ENCODE measurements at regions not wholly inside any gene's neighbourhood (a gene's known extent, or its start where the extent isn't known, plus 50 kb on each side); places are given as distances from the start of the nearest gene placed in this dataset.

DNA sequence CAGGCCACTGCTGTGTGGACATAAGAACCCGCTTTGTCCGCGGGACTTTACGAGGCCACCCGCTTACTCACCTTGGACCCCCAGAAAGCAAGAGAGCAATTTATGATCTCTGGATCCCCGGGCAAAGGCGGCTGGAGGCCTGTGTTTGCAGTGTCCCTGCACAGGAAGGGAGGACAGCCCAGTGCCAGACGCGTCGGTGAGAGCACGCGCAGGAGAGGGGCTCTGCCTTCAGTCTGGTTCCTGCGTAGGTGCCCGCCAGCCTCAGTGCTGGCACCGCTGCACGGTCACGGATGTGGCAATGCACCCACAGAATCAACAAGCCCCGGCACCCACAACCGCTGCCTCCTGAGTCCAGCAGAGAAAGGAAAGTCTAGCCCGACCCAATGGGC lies 248.4 kb downstream of the C16orf95 start:
- TF ChIP-seq, protein P1, sequence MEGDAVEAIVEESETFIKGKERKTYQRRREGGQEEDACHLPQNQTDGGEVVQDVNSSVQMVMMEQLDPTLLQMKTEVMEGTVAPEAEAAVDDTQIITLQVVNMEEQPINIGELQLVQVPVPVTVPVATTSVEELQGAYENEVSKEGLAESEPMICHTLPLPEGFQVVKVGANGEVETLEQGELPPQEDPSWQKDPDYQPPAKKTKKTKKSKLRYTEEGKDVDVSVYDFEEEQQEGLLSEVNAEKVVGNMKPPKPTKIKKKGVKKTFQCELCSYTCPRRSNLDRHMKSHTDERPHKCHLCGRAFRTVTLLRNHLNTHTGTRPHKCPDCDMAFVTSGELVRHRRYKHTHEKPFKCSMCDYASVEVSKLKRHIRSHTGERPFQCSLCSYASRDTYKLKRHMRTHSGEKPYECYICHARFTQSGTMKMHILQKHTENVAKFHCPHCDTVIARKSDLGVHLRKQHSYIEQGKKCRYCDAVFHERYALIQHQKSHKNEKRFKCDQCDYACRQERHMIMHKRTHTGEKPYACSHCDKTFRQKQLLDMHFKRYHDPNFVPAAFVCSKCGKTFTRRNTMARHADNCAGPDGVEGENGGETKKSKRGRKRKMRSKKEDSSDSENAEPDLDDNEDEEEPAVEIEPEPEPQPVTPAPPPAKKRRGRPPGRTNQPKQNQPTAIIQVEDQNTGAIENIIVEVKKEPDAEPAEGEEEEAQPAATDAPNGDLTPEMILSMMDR (IDR thresholded peaks at IDR 0.05; ENCODE audit: insufficient read depth, missing control alignments): no peak
- no peak for FAIRE-seq
- DNase-seq (ENCODE audit: insufficient read length, low spot score): no peak

DNA sequence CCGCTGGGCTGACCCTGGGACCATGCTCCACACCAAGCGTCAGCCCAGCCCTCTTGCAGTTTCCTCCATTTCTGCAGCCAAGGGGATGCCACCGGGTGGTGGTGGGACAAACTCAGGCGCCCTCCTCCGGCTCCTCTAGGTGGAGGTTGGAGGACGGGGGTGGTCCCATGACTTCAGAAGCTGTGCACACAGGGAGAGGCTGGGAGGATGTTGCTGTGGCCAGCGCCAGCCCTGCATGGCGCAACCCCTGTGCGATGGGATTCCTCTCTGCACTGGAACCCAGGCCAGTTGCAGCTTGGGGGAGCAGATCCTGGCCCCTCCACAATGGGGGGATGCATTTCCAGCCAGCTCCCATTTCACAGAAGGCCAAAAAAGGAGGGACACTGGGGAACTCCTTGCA lies 246.5 kb downstream of the C16orf95 start:
- no peak for FAIRE-seq
- TF ChIP-seq, protein P1 (IDR thresholded peaks at IDR 0.05; ENCODE audit: insufficient read depth, missing control alignments): no peak

DNA sequence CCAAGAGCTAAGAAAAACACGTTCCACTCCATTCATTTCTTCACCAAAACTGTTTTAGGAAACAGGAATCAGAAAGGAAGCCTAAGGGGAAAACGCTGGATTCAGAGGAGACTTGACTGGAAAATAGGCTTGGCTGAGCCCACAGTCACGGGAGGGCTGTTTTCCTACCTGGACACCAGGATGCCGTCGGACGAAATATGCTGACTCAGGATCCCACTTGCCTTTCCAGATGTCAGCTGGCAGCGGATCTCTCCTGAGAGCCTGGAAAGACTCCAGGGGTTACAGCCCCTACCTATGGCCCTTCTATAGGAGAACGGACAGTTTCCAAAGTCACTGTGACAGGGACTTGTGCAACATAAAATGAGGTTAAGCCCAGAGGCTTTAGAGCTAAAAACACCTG lies 245.1 kb downstream of the C16orf95 start:
- no peak for FAIRE-seq
- no peak for DNase-seq (ENCODE audit: insufficient read length, low spot score)
- TF ChIP-seq, protein P1 (IDR thresholded peaks at IDR 0.05; ENCODE audit: insufficient read depth, missing control alignments): no peak

More for the DNA sequence above, 246.5 kb downstream of the C16orf95 start:
- no peak for DNase-seq (ENCODE audit: insufficient read length, low spot score)

DNA sequence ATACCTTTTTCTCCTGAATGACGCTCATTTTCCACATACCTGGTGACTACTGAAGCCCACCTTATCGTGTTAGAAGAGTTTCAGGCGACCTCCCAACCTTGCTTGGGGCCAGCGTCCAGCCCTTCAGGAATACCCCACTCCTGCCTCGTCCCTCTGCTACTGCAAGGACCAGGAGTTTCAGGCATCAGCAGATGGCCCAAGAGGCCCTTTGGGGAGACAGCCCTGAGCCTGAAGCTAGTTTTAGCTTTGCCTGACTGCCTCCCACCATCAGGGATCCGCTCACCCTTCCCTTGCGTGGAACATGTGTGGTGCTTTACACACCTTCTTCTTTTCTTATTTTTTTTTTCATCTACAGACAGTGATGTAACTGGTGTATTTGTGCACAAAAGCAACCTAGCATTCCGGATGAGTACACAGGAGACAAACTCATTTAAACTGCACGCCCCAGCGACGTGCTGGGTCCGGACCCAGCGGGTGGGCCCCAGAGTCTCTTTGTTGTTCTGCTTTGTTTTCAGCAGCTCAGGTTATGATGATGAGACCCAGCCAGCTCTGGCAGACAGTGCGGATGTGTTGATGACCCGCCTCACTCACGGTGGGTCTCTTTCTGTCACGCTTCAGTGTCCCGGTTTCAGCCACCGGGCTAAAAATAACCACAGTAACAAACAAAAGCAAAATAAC lies 242.4 kb downstream of the C16orf95 start:
- no peak for FAIRE-seq

DNA sequence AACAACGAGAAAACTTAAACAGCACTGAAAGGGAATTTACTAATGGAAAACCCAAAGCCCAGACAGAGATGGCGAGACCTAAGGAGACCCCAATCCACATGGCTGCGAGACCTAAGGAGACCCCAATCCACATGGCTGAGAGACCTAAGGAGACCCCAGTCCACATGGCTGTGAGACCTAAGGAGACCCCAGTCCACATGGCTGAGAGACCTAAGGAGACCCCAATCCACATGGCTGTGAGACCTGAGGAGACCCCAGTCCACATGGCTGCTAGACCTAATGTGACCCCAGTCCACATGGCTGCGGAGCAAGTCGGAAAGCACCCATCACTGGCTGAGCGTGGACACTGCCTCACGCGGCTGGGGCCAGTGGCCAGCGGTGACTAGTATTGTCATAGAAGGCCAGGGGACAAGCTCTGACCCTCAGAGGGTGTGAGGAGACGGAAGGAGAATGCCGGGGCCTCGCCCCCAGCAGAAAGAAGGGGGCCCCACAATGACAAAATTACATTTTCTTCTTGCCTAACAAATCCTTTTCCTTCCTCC lies 241.8 kb downstream of the C16orf95 start:
- TF ChIP-seq, protein P1 (IDR thresholded peaks at IDR 0.05; ENCODE audit: insufficient read depth, missing control alignments): no peak
- no peak for FAIRE-seq
- no peak for DNase-seq (ENCODE audit: insufficient read length, low spot score)

More for the DNA sequence above, 242.4 kb downstream of the C16orf95 start:
- DNase-seq (ENCODE audit: insufficient read length, low spot score): no peak
- TF ChIP-seq, protein P1 (IDR thresholded peaks at IDR 0.05; ENCODE audit: insufficient read depth, missing control alignments): no peak

DNA sequence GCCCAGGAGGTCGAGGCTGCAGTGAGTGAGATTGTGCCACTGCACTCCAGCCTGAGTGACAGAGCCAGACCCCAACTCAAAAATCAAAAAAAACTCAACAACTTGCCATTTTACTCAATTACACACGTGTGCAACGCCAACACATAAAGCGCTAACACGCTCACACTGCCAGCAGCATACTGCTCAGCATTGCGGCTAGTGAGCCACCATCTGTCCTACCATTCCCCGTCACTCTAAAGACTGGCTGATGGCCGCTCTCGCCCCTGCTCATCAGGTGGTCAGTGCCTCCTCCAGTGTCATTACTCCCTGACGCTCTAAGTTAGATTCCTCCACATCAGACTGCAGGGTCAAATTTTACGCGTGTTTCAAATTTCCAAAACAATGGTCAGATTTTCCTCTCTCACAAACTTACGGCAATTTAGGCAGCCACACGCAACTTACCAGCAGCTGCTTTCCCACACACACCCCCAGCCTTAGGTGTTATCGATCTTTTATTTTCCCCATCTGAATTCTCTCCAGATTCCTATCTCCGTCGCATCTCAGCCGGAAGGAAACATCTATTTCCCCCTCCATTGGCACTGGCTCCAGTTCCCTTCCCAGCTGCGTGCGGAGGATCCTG lies 240.8 kb downstream of the C16orf95 start:
- TF ChIP-seq, protein P1 (IDR thresholded peaks at IDR 0.05; ENCODE audit: insufficient read depth, missing control alignments): no peak
- FAIRE-seq (no peak), DNase-seq (ENCODE audit: insufficient read length, low spot score) (no peak)

Data from D721Med (cell line).